Coronary artery (tissue), 2 donors: ENCODE measurements at regions not wholly inside any gene's neighbourhood (a gene's known extent, or its start where the extent isn't known, plus 50 kb on each side); places are given as distances from the start of the nearest gene placed in this dataset.
"Not testable (repeated sequence)": the region's sequence is repeated elsewhere in the genome, so short reads cannot be mapped to it uniquely, and the experiment has no call there.

Experiments
- DNase-seq: peaks from one replicate; pipeline ENCODE4 v3.0.0-alpha.2; 2017; ENCODE audit warnings: low spot score
- H3K27ac ChIP-seq, 2 donors: fragments of 200-600 bp; sonication (generic); one replicate each; pipeline ENCODE4 v1.5.1; 2016 to 2019
- H3K4me3 ChIP-seq: fragments of 200-600 bp; sonication (generic); 2 replicates; pipeline ENCODE4 v1.5.1; 2016; ENCODE audit warnings: mild to moderate bottlenecking, moderate library complexity
- CTCF ChIP-seq: fragments of 200-600 bp; sonication (generic); IDR thresholded peaks from one replicate; pipeline ENCODE4 v1.5.1; 2019; ENCODE audit warnings: antibody characterized with exemption

- no peak for TF ChIP-seq CTCF
- H3K27ac ChIP-seq: no peak overlapping the region
- DNase-seq: no peak
- H3K4me3 ChIP-seq: no peak overlapping the region
Observed at GRCh38 chr1:121443001-121443540, 258.3 kb downstream of the SRGAP2C start.

- H3K4me3 ChIP-seq: no peak overlapping the region
- TF ChIP-seq CTCF: no peak
- no peak overlapping the region for H3K27ac ChIP-seq
- no peak for DNase-seq
Observed at GRCh38 chr1:121444096-121444495, 259.3 kb downstream of the SRGAP2C start.

- Histone ChIP-seq H3K4me3 (no peak overlapping the region), H3K27ac (no peak overlapping the region)
- DNase-seq: no peak
- no peak for TF ChIP-seq CTCF
Observed at GRCh38 chr1:121445679-121446078, 260.9 kb downstream of the SRGAP2C start.

GRCh38 chr1:121447280-121447923 is 262.6 kb downstream of the SRGAP2C start:
- not testable (repeated sequence) for DNase-seq, H3K4me3 ChIP-seq, H3K27ac ChIP-seq
- peak; percentile 20 for TF ChIP-seq CTCF

- not testable (repeated sequence) for H3K27ac ChIP-seq, DNase-seq, H3K4me3 ChIP-seq
Observed at GRCh38 chr1:121448064-121448463, 263.3 kb downstream of the SRGAP2C start.

GRCh38 chr1:121448851-121449250 is 264.1 kb downstream of the SRGAP2C start:
- Histone ChIP-seq H3K4me3 (no peak overlapping the region), H3K27ac (no peak overlapping the region)
- no peak for DNase-seq
- TF ChIP-seq CTCF: no peak

- no peak for DNase-seq
- TF ChIP-seq CTCF: no peak
- H3K27ac ChIP-seq: no peak overlapping the region
- H3K4me3 ChIP-seq: no peak overlapping the region
Observed at GRCh38 chr1:121452484-121452883, 267.7 kb downstream of the SRGAP2C start.
